Activated naive CD8-positive, alpha-beta T cell (primary cell): ENCODE measurements at regions not wholly inside any gene's neighbourhood (a gene's known extent, or its start where the extent isn't known, plus 50 kb on each side); places are given as distances from the start of the nearest gene placed in this dataset.
"Not testable (repeated sequence)": the region's sequence is repeated elsewhere in the genome, so short reads cannot be mapped to it uniquely, and the experiment has no call there.

ENCODE experiments used
- H3K27ac Mint-ChIP-seq: one replicate; pipeline ENCODE4 v1.8.0; 2021; ENCODE audit warnings: mixed read lengths
- H3K27me3 Mint-ChIP-seq: one replicate; pipeline ENCODE4 v1.8.0; 2021; ENCODE audit warnings: mixed read lengths
- H3K36me3 Mint-ChIP-seq: one replicate; pipeline ENCODE4 v1.8.0; 2021; ENCODE audit warnings: mixed read lengths
- H3K4me1 Mint-ChIP-seq: one replicate; pipeline ENCODE4 v1.8.0; 2021; ENCODE audit warnings: low read depth, mixed read lengths
- H3K4me3 Mint-ChIP-seq: one replicate; pipeline ENCODE4 v1.8.0; 2021; ENCODE audit warnings: mild to moderate bottlenecking, mixed read lengths
- H3K9me3 Mint-ChIP-seq: one replicate; pipeline ENCODE4 v1.8.0; 2021; ENCODE audit warnings: low read depth, mixed read lengths

DNA sequence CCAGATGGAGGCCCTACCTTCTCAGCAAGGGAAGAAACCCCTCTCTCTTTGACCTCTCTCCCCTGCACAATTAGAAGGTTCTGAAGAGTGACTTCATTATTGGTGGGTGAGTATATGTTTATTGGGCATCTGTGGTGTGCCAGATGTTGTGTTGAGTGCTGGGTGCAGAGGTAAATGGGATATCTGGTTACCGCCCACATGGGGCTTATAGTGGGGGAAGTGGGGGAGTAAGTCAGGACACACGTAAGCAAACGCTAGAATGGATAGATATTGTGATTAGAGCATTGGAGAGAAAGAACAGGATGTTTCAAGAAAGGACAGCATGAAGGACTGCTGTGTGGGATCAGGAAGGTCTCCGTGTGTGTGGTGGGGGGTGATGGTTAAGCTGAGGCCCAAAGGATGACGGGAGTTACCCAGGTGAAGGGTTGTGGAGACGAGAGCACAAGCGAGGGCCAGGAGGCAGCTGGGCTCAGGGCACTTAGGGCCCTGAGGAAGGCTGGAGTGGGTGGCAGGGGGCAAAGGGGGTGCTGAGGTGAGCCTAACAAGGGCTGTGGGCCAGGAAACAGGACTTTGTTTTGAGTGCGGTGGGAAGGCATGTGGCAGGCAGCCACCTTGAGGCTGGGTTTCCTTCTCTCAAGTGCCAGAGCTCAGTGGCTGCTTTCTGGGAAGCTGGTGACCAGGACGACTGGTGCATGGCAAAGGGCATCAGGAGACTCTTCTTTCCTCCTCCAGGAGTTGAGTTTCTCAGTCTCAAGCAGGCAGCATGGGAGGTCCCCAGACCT is 299.9 kb downstream of the RPS24 start:
- Mint-ChIP-seq H3K4me1 (no peaks in the 10 kb centered on the region), H3K27ac (no peak overlapping the region), H3K27me3 (peaks cover 3% of the 10 kb centered on the region), H3K9me3 (peaks cover 3% of the 10 kb centered on the region), H3K36me3 (no peaks in the 10 kb centered on the region), H3K4me3 (no peak overlapping the region)

DNA sequence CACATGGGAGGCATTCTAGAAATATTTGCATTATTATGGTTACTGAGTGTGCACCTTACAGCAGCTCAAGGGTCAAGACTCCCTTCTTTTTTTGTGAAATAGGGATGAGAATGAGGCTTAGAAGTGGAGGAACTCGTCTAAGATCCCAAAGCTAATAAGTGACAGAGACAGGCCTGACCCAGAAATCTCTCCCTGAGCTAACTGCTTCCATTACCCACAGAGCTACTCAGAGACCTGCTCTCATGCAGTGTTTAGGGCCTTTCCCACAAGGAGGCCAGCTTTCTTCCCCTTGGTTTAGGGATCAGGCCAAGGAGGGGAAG is 301.7 kb downstream of the RPS24 start:
- no peaks in the 10 kb centered on the region for H3K36me3 Mint-ChIP-seq
- H3K9me3 Mint-ChIP-seq, result no peaks in the 10 kb centered on the region
- H3K27ac Mint-ChIP-seq, result no peak overlapping the region
- peaks cover 3% of the 10 kb centered on the region for H3K27me3 Mint-ChIP-seq
- H3K4me1 Mint-ChIP-seq, result no peaks in the 10 kb centered on the region
- H3K4me3 Mint-ChIP-seq, result no peak overlapping the region

- no peaks in the 10 kb centered on the region for H3K9me3 Mint-ChIP-seq
- H3K27ac Mint-ChIP-seq, result no peak overlapping the region
- H3K36me3 Mint-ChIP-seq, result no peaks in the 10 kb centered on the region
- H3K27me3 Mint-ChIP-seq, result peaks cover 2% of the 10 kb centered on the region
- H3K4me3 Mint-ChIP-seq, result no peak overlapping the region
- H3K4me1 Mint-ChIP-seq, result no peaks in the 10 kb centered on the region
Measured at GRCh38 chr10:78335691-78336401, 302.2 kb downstream of the RPS24 start.

DNA sequence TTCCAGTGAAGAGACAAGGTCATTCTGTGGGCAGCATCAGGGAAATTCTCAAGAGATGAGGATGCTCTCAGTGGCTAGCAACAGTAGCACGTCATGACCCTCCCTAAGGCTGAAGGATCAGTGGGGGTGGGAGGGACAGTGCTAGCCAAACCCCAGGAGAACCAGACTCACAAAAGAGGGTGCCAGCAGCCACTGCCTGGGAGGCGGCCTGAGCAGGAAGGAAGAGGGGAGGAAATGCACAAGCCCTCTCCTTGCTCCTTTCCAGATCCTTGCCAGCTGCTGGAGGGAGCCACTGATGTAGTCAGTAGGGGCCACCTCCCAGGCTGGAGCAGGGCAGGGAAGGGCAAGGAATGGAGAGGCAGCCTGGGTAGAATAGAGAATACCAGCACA is 302.7 kb downstream of the RPS24 start:
- Mint-ChIP-seq H3K4me3 (no peak overlapping the region), H3K27ac (no peak overlapping the region), H3K9me3 (no peaks in the 10 kb centered on the region), H3K36me3 (no peaks in the 10 kb centered on the region), H3K27me3 (no peaks in the 10 kb centered on the region), H3K4me1 (no peaks in the 10 kb centered on the region)

GRCh38 chr10:78337016-78337415 is 303.4 kb downstream of the RPS24 start:
- H3K4me1 Mint-ChIP-seq, result no peaks in the 10 kb centered on the region
- no peaks in the 10 kb centered on the region for H3K9me3 Mint-ChIP-seq
- no peaks in the 10 kb centered on the region for H3K36me3 Mint-ChIP-seq
- H3K4me3 Mint-ChIP-seq, result no peak overlapping the region
- no peak overlapping the region for H3K27ac Mint-ChIP-seq
- no peaks in the 10 kb centered on the region for H3K27me3 Mint-ChIP-seq

DNA sequence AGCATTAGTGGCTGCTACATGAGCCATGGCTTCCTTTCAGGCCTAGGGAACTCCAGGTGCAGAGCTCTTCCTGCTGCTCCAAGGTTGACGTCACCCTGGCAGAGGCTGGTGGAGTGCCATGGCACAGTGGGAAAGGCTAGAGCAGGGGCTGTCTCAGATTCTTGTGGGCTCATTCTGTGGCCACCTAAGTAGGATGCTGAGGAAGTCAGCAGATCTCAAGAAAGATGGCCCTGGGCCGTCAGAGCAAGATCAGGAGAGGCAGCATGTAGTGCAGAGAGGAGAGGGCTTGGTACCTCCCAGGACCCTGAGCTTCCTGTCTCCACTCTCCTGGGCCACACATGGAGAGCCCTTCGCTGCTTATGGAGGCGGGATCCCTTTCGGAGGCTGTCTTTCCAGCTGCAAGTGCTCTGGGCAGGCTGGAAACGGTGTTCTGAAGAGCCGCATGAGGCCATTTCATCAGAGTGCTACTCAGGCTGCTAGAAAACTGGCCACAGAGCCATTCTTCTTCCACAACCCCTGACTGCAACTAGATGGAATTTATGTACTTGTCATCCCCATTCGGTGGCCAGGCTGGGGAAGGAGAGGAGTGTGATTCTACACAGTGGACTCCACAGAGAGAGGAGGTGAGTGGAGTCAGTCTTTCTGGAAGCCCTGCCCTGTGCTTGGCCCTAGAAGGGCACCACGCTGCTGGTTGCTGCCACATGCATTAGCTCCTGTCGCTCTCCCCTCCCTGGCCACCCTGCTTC is 304.2 kb downstream of the RPS24 start:
- Mint-ChIP-seq H3K4me1 (no peaks in the 10 kb centered on the region), H3K27me3 (no peaks in the 10 kb centered on the region), H3K27ac (no peak overlapping the region), H3K9me3 (no peaks in the 10 kb centered on the region), H3K36me3 (no peaks in the 10 kb centered on the region), H3K4me3 (no peak overlapping the region)

DNA sequence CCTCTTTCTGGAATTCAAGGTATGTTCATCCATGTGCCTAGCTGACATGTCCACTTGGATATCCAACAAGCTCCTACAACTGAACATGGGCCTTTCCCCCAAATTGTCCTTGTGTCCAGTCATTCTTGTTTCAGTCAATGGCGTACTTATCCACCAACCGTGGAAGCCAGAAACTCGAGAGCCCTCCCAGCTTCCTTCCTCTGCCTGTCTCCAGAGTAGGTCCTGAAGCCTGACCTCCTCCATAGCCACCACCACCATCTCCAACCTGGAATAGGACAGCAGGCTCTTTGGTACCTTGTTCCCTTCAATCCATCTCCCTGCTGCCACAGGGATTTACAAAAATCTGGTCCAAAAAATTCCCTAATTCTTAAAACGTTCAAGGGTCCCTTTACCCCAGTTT is 305.1 kb downstream of the RPS24 start:
- Mint-ChIP-seq H3K27me3 (no peaks in the 10 kb centered on the region), H3K4me3 (no peak overlapping the region), H3K4me1 (no peaks in the 10 kb centered on the region), H3K9me3 (no peaks in the 10 kb centered on the region), H3K36me3 (no peaks in the 10 kb centered on the region), H3K27ac (no peak overlapping the region)

DNA sequence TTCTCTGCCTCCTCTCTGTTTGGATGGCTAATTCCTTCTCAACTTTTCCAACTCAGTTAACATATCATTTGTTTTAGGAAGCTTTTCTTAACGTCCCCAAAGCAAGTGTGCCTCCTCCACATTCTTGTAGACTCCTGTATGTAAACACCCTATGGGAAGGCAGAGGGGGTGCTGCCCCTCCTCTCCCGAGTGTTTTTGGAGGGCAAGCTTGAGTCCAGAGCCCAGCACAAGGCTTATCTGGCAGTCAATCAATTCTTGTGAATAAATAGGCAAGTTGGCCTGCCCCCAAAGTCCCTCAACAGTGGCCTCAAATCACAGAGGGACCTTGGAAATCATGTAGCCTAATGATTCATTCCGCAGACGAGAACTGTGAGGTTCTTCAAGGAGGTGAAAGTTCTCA is 305.6 kb downstream of the RPS24 start:
- H3K9me3 Mint-ChIP-seq, result no peaks in the 10 kb centered on the region
- no peak overlapping the region for H3K4me3 Mint-ChIP-seq
- H3K36me3 Mint-ChIP-seq, result no peaks in the 10 kb centered on the region
- no peak overlapping the region for H3K27ac Mint-ChIP-seq
- no peaks in the 10 kb centered on the region for H3K27me3 Mint-ChIP-seq
- H3K4me1 Mint-ChIP-seq, result no peaks in the 10 kb centered on the region

GRCh38 chr10:78341953-78342614 is 308.4 kb downstream of the RPS24 start:
- no peaks in the 10 kb centered on the region for H3K27me3 Mint-ChIP-seq
- H3K4me3 Mint-ChIP-seq, result no peak overlapping the region
- no peaks in the 10 kb centered on the region for H3K9me3 Mint-ChIP-seq
- H3K4me1 Mint-ChIP-seq, result no peaks in the 10 kb centered on the region
- H3K36me3 Mint-ChIP-seq, result no peaks in the 10 kb centered on the region
- no peak overlapping the region for H3K27ac Mint-ChIP-seq

- Mint-ChIP-seq H3K9me3 (no peaks in the 10 kb centered on the region), H3K4me1 (no peaks in the 10 kb centered on the region), H3K4me3 (no peak overlapping the region), H3K27me3 (no peaks in the 10 kb centered on the region), H3K27ac (no peak overlapping the region), H3K36me3 (no peaks in the 10 kb centered on the region)
Measured at GRCh38 chr10:78342827-78343653, 309.4 kb downstream of the RPS24 start.

DNA sequence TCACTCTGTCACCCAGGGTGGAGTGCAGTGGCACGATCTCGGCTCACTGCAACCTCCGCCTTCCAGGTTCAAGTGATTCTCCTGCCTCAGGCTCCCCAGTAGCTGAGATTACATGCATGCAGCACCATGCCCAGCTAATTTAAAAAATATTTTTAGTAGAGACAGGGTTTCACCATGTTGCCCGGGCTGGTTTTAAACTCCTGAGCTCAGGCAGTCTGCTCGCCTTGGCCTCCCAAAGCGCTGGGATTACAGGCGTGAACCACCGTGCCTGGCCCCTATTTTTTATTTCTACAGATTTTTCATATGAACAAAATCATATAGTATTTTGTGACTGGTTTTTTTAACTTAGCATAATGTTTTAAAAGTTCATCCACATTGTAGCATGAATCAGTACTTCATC is 310.6 kb downstream of the RPS24 start:
- not testable (repeated sequence) for H3K4me3 Mint-ChIP-seq, H3K27ac Mint-ChIP-seq, H3K27me3 Mint-ChIP-seq, H3K36me3 Mint-ChIP-seq, H3K9me3 Mint-ChIP-seq, H3K4me1 Mint-ChIP-seq

GRCh38 chr10:78345515-78345914 is 311.9 kb downstream of the RPS24 start:
- H3K4me1 Mint-ChIP-seq, H3K9me3 Mint-ChIP-seq, H3K27ac Mint-ChIP-seq, H3K4me3 Mint-ChIP-seq, H3K27me3 Mint-ChIP-seq, H3K36me3 Mint-ChIP-seq: not testable (repeated sequence)

DNA sequence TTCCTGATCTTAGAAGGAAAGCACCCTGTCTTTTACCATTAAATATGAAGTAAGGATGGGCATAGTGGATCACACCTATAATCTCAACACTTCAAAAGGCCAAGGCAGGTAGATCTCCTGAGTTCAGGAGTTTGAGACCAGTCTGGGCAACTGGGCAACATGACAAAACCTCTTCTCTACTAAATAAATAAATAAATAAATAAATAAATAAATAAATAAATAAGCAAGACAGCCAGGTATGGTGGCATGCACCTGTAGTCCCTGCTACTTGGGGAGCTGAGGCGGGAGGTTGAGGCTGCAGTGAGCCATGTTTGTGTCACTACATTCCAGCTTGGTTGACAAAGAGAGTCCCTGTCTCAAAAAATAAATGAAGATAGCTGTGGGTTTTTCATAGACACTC is 313.1 kb downstream of the RPS24 start:
- Mint-ChIP-seq H3K4me3 (no peak overlapping the region), H3K4me1 (no peaks in the 10 kb centered on the region), H3K27ac (no peak overlapping the region), H3K27me3 (no peaks in the 10 kb centered on the region), H3K36me3 (no peaks in the 10 kb centered on the region), H3K9me3 (no peaks in the 10 kb centered on the region)

DNA sequence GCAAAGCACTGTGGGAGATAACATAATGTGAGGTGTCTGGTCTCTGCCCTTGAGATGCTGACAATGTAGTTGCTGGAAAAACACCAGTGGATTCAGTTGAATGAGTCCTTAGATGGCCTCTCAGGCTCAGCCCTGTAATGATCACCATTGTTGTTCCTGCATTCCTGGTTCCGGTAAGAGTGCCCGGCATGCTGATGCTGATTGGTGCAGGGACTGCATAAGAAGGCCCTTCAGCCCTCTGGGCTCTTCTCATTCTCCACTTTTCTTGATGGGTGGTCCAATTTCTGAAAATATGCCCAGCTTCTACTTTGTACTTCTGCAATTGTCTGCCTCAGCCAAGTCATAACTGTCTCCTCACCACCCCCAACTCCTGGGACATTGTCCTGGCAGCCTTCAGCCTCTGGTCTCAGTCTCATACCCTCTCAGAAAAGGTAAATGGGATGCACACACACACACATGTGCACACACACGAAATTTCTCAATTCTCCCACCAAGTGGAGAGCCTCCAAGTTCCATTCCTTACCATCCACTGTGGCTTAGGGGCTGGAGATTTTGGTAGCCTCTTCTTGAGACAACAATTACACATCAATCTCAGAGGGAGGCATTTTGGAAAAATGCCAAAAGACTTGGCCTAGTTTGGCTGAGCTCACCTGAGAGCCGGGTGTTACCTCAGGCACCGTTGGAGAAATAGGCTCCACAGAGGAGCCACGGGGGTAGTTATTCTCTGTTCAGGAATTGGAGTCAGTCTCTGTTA is 314.9 kb downstream of the RPS24 start:
- no peak overlapping the region for H3K4me3 Mint-ChIP-seq
- H3K36me3 Mint-ChIP-seq, result no peaks in the 10 kb centered on the region
- H3K4me1 Mint-ChIP-seq, result no peaks in the 10 kb centered on the region
- H3K27me3 Mint-ChIP-seq, result peaks cover 2% of the 10 kb centered on the region
- no peaks in the 10 kb centered on the region for H3K9me3 Mint-ChIP-seq
- H3K27ac Mint-ChIP-seq, result no peak overlapping the region
